DND-41 (cell line): ENCODE measurements at regions not wholly inside any gene's neighbourhood (a gene's known extent, or its start where the extent isn't known, plus 50 kb on each side); places are given as distances from the start of the nearest gene placed in this dataset.

Experiments used
- ATAC-seq: fragments of 200-7000 bp; cut with Tn5 transposase; 3 replicates; pipeline ENCODE4 v1.9.1; 2021; ENCODE audit warnings: low read depth; ENCODE audit not compliant: insufficient read depth
- DNase-seq: peaks from one replicate; pipeline ENCODE4 v3.0.0-alpha.2; 2020
- H2AFZ ChIP-seq: 2 replicates; pipeline ENCODE4 v1.6.0; 2012; ENCODE audit warnings: low read depth, low read length
- H3K27ac ChIP-seq: 2 replicates; pipeline ENCODE4 v1.5.1; 2012; ENCODE audit warnings: low read length, inconsistent platforms
- H3K27me3 ChIP-seq: fragments of 200-600 bp; sonication (generic); 2 replicates; pipeline ENCODE4 v1.6.0; 2012; ENCODE audit warnings: low read length, mild to moderate bottlenecking, inconsistent platforms; ENCODE audit not compliant: insufficient read depth, poor library complexity
- H3K36me3 ChIP-seq: 2 replicates; pipeline ENCODE4 v1.5.1; 2012; ENCODE audit warnings: low read length, inconsistent platforms; ENCODE audit not compliant: insufficient read depth
- H3K4me1 ChIP-seq: 2 replicates; pipeline ENCODE4 v1.5.1; 2012; ENCODE audit warnings: mild to moderate bottlenecking, low read length; ENCODE audit not compliant: insufficient read depth
- H3K4me2 ChIP-seq: 2 replicates; pipeline ENCODE4 v1.6.0; 2012; ENCODE audit warnings: mild to moderate bottlenecking, moderate library complexity, low read length, inconsistent platforms; ENCODE audit not compliant: insufficient read depth
- H3K4me3 ChIP-seq, 2 experiments: fragments of 200-600 bp in 1 of 2; shearing (Covaris generic) in 1 of 2; 2 replicates each; pipeline ENCODE4 v1.5.1; 2012 to 2016; ENCODE audit warnings: inconsistent platforms in 2 of 2, low read length in 2 of 2, mild to moderate bottlenecking in 2 of 2, low read depth in 1 of 2, moderate library complexity in 1 of 2
- H3K79me2 ChIP-seq: 2 replicates; pipeline ENCODE4 v1.6.0; 2012; ENCODE audit warnings: low read length, inconsistent platforms; ENCODE audit not compliant: insufficient read depth
- H3K9ac ChIP-seq: 2 replicates; pipeline ENCODE4 v1.6.0; 2012; ENCODE audit warnings: low read depth, mild to moderate bottlenecking, inconsistent platforms, low read length, moderate library complexity
- H3K9me3 ChIP-seq: 2 replicates; pipeline ENCODE4 v1.5.1; 2012; ENCODE audit warnings: low read length, moderate library complexity, mild to moderate bottlenecking, inconsistent platforms; ENCODE audit not compliant: insufficient read depth, severe bottlenecking
- H4K20me1 ChIP-seq: 2 replicates; pipeline ENCODE4 v1.6.0; 2012; ENCODE audit warnings: low read length; ENCODE audit not compliant: insufficient read depth
- CTCF ChIP-seq: IDR thresholded peaks from 2 replicates; pipeline ENCODE4 v1.5.1; 2012; ENCODE audit warnings: borderline replicate concordance, low read length, moderate library complexity, mild to moderate bottlenecking; ENCODE audit not compliant: poor library complexity, severe bottlenecking; ENCODE audit errors: extremely low read depth
- EZH2 ChIP-seq: IDR thresholded peaks from 3 replicates; pipeline ENCODE4 v1.6.1; 2012; ENCODE audit warnings: borderline replicate concordance, low read depth, mild to moderate bottlenecking, moderate library complexity, low read length, inconsistent platforms; ENCODE audit not compliant: severe bottlenecking

GRCh38 chr3:159923336-159923735 is 65.3 kb upstream of the IL12A start:
- no peak overlapping the region for H3K9ac ChIP-seq
- H3K4me1 ChIP-seq, result no peaks in the 10 kb centered on the region
- H3K79me2 ChIP-seq, result no peaks in the 10 kb centered on the region
- no peaks in the 10 kb centered on the region for H3K36me3 ChIP-seq
- TF ChIP-seq EZH2, result no peak
- no peak for TF ChIP-seq CTCF
- H3K9me3 ChIP-seq, result no peaks in the 10 kb centered on the region
- H2AFZ ChIP-seq, result no peak overlapping the region
- H3K4me2 ChIP-seq, result no peak overlapping the region
- H3K4me3 ChIP-seq, result no peak overlapping the region
- H3K27ac ChIP-seq, result no peak overlapping the region
- no peaks in the 10 kb centered on the region for H4K20me1 ChIP-seq
- H3K27me3 ChIP-seq, result no peaks in the 10 kb centered on the region
- no peak for ATAC-seq
- no peak for DNase-seq

GRCh38 chr3:159923956-159924355 is 64.7 kb upstream of the IL12A start:
- DNase-seq (no peak), ATAC-seq (no peak)
- H3K4me2 ChIP-seq, result no peak overlapping the region
- no peak overlapping the region for H3K4me3 ChIP-seq
- no peaks in the 10 kb centered on the region for H3K27me3 ChIP-seq
- no peak overlapping the region for H2AFZ ChIP-seq
- H3K36me3 ChIP-seq, result no peaks in the 10 kb centered on the region
- no peak overlapping the region for H3K9ac ChIP-seq
- no peaks in the 10 kb centered on the region for H3K79me2 ChIP-seq
- no peaks in the 10 kb centered on the region for H3K4me1 ChIP-seq
- no peak overlapping the region for H3K27ac ChIP-seq
- no peaks in the 10 kb centered on the region for H4K20me1 ChIP-seq
- no peak for TF ChIP-seq EZH2
- TF ChIP-seq CTCF, result no peak
- no peaks in the 10 kb centered on the region for H3K9me3 ChIP-seq

- ATAC-seq, result no peak
Measured at GRCh38 chr3:159924411-159924810, 64.2 kb upstream of the IL12A start.

More at GRCh38 chr3:159924411-159924810, 64.2 kb upstream of the IL12A start:
- Histone ChIP-seq H3K27ac (no peak overlapping the region), H4K20me1 (no peaks in the 10 kb centered on the region), H3K36me3 (no peaks in the 10 kb centered on the region), H3K4me2 (no peak overlapping the region), H3K9me3 (no peaks in the 10 kb centered on the region), H2AFZ (no peak overlapping the region), H3K4me1 (0 out of 2 replicates have a peak, but pooled peaks cover under 1% of the 10 kb centered on the region), H3K4me3 (no peak overlapping the region), H3K9ac (no peak overlapping the region), H3K79me2 (no peaks in the 10 kb centered on the region), H3K27me3 (no peaks in the 10 kb centered on the region)
- no peak for DNase-seq
- TF ChIP-seq CTCF, result no peak
- TF ChIP-seq EZH2, result no peak
